ENCODE measurements at regions not wholly inside any gene's neighbourhood (a gene's known extent, or its start where the extent isn't known, plus 50 kb on each side); places are given as distances from the start of the nearest gene placed in this dataset.
"Not testable (repeated sequence)": the region's sequence is repeated elsewhere in the genome, so short reads cannot be mapped to it uniquely, and the experiment has no call there.

DNA sequence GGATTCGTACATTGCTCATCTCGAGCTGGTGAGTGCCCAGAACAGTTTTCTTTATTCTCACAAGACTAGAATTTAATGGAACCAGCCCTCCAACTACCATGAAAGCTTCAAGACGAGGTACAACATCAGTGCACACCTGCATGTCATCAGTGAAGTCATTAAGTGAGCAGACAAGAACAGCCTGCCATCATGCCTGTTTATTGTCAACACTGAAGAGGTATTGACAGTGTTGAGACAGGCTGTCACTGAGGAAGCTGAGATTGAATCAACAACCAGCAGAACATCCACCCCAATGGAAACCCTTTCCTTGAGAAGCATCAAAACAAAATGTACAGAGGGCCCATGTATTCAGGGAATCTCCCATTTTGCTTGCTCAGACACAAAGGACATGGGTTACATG lies 148.0 kb upstream of the TCF4 start:
- peak; percentile 1 for DNase-seq (ENCODE audit: low spot score)

GRCh38 chr18:55735199-55735855 lies 147.3 kb upstream of the TCF4 start:
- DNase-seq (ENCODE audit: low spot score), result peak; percentile 35

DNA sequence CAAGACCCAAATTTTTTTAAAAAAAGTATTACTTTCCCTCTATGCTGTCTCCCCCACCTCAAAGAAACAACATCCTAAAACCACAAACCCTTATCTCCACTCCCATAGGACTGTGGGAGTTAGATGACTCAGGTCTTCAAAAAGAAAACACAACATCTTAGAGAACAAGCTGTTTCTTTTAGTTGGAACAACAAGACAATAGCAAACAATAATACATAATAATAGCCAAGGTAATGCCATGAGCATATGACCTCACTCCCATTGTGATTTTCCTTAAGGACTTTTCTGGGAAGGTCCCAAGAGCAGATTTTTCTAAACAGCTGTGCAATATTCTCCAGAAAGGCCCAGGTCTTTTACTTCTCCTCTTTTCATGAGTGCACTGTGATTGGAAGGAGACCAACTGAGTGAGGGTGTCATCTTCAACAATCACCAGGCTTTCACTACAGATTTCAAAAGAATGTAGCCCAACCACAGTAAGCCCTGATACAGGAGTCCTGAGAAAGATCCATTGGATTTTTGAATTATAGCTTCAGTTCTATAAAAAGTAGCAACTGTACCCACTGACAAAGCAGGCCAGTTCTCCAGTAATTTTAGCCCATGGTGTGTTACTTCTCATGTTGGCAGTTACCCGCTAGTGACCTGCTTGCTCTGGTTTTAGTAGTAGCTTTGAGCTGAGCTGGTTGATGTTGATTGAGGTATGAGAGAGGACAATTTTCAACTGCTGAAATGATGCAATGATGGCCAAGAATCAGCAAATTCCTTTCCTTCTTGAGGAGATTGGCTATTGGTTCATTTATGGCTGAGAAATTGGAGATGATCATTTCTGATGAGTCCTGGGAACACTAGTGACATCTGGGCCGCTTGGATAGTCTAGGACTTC lies 144.5 kb upstream of the TCF4 start:
- DNase-seq (ENCODE audit: low spot score), result no peak

DNA sequence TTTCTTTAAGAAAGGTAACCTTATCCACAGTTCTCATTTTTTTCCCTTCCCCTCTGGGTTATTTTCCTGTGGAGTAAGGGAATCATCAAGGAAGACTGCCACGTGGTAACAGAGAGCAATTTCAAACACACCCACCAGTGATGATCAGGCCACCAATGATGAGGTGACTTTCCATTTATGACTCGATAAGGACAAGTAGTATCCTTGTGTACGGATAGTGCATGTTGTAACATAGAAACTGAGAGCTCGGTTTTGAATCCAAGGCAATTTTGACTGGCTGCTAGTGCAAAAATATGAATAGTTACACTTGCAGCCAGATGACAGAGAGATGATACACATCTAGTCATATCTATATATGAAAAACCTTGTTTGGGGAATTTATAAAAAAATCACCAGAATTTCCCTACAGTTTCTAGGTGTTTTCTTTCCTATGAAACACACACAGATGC lies 143.6 kb upstream of the TCF4 start:
- no peak for DNase-seq (ENCODE audit: low spot score)

DNA sequence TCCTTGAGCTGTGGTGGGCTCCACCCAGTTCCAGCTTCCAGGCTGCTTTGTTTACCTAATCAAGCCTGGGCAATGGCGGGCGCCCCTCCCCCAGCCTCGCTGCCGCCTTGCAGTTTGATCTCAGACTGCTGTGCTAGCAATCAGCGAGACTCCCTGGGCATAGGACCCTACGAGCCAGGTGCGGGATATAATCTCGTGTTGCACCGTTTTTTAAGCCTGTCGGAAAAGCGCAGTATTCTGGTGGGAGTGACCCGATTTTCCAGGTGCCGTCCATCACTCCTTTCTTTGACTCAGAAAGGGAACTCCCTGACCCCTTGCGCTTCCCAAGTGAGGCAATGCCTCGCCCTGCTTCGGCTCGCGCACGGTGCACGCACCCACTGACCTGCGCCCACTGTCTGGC lies 133.0 kb upstream of the TCF4 start:
- not testable (repeated sequence) for DNase-seq (ENCODE audit: low spot score)

DNA sequence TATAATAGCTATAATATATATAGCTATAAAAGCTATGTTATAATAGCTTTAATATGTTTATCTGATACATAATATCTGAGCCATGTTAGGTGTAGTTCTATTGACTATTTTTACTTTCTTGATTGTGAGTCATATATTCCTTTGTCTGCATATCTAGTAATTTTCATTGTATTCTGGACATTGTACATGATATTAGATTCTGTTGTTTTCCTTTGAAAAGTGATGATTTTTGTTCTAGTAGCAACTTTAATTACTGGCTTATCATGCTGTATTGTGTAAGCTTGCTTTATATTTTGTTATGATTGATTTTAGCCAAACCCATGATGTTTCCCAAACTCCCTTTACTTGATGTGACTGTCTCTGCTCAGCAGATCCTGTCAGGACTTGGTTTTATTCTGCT lies 125.7 kb upstream of the TCF4 start:
- DNase-seq (ENCODE audit: low spot score), result no peak

GRCh38 chr18:55706898-55707297 lies 118.9 kb upstream of the TCF4 start:
- no peak for DNase-seq (ENCODE audit: low spot score)

- DNase-seq (ENCODE audit: low spot score), result no peak
These were observed 111.3 kb upstream of the TCF4 start for GRCh38 chr18:55699233-55699765.

- no peak for DNase-seq (ENCODE audit: low spot score)
These were observed 108.8 kb upstream of the TCF4 start for GRCh38 chr18:55696811-55697210.

DNA sequence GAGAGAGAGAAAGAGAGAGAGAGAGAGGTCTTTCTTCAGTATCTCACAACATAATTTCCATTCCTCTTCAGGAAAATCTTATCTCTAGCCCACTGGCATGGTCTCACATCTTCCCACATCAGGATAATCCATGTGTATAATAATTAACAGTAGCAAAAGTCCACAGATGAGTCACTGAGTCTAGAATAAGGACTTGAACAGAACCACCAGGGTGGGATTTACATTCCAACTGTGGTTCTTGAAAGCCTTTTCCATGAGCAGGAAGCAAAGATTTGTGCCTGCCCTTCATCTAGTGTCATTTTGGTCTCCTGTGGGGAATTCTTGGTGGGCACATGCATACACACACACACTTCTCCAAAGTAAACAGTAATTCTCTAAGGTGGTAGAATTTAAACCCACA lies 107.1 kb upstream of the TCF4 start:
- no peak for DNase-seq (ENCODE audit: low spot score)

GRCh38 chr18:55694291-55694690 lies 106.3 kb upstream of the TCF4 start:
- no peak for DNase-seq (ENCODE audit: low spot score)

- no peak for DNase-seq (ENCODE audit: low spot score)
These were observed 100.0 kb upstream of the TCF4 start for GRCh38 chr18:55688030-55688429.

- no peak for DNase-seq (ENCODE audit: low spot score)
These were observed 99.1 kb upstream of the TCF4 start for GRCh38 chr18:55687106-55687505.

DNA sequence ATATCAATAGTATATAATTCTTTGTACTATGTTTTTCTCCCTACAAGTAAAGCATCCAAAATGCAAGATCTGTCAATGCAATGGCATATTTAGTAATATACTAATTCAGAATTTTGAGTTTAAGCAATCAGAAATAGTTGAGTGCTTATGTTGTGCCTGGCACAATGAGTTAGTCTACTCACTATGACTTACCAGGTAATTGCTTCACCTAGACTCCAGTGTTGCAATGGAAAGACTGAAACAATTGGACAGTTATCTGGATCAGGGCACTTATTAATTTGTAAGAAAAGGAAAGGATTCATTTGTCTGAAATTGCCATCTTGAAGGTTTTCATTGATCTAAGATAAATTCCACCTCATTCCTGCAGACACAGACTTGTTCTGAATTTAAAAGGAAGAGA lies 97.6 kb upstream of the TCF4 start:
- DNase-seq (ENCODE audit: low spot score), result no peak

DNA sequence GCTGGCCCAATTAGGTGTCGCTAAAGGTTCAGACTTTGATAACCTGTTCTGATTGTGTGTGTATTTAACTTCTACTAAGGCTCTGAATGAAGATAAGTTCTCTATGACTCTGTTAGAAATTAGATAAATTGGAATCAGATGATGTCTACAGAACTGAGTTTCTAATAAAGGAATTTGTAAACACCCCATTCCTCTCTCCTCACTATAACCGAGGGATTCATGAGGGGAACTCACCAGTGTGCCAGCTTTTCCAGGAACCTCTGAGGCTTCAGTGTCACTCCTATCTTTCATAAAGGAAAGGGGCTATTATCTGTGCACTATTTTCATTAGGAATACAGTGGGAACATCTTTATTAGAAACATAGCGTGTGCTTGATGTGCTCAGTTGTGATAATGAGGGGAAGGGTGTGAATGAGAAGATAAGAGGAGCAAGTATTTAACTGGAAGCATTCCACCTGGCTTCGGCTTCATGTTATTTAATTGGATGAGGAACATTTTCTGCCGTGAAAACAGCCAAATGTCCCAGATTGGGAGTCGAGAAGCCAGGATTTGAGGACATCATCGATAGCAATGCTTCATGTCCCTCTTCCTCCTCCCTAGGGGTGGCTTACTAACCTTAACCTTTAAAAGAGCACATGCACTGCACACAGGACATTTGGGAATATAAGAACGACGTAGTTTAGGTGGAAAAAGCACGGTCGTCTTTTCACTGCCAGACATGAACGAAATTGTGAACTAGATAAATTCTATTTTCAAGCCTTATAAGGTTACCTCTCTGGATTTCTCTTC lies 84.8 kb upstream of the TCF4 start:
- DNase-seq (ENCODE audit: low spot score), result no peak

GRCh38 chr18:55665506-55665905 lies 77.5 kb upstream of the TCF4 start:
- no peak for DNase-seq (ENCODE audit: low spot score)

- DNase-seq (ENCODE audit: low spot score), result not testable (repeated sequence)
These were observed 76.9 kb upstream of the TCF4 start for GRCh38 chr18:55664758-55665400.

DNA sequence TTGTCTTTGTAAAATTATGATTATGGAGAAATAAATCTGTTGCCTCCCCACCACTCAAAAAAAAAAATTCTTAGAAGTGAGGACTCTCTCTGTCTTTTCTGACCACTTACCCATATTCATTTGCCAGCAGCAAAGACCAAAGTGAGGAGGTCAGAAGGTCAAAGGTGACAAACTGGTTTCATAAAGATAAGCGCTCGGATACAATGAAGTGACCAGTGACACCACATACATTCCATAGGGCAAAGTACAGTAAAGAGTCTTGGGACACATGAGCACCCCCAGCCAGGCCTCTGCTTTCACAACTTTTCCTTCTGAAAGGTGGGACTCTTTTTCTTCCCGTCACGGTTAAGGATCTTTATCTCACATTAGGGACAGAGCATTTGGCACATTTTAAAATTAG lies 75.9 kb upstream of the TCF4 start:
- no peak for DNase-seq (ENCODE audit: low spot score)

GRCh38 chr18:55658598-55658997 lies 70.6 kb upstream of the TCF4 start:
- DNase-seq (ENCODE audit: low spot score), result no peak

- DNase-seq (ENCODE audit: low spot score), result no peak
These were observed 69.8 kb upstream of the TCF4 start for GRCh38 chr18:55657572-55658331.

DNA sequence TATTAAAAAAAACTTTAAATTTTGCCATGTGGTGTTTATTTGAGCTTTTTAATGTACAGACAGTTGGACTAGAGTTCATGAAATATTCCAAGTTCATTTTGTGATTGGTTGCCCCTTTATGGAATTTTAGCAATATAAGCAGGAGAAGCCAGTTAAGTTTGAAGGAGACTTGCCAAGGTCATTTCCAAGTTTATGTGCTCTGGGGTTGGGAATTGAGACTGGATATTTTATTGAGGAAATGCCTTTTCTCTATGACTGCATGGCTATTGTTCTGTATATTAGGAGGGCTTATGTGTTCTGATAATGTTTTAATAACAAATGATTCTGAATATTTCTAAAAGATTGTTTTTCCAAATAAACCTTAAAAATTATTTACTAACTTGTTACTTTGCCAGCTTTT lies 67.0 kb upstream of the TCF4 start:
- DNase-seq (ENCODE audit: low spot score), result no peak

All from globus pallidus (tissue), 1 donor.